K562 (cell line): ENCODE measurements at regions not wholly inside any gene's neighbourhood (a gene's known extent, or its start where the extent isn't known, plus 50 kb on each side); places are given as distances from the start of the nearest gene placed in this dataset.

Experiments
- CTCF ChIP-seq, 3 experiments: IDR thresholded peaks in 2 of 3; conservative IDR thresholded peaks in 1 of 3; 2 replicates each; pipeline ENCODE4 v1.5.1; 2011 to 2012; ENCODE audit warnings: low read length in 3 of 3, mild to moderate bottlenecking in 3 of 3, control low read depth in 2 of 3, improper control_type of control experiment in 1 of 3, inconsistent platforms in 1 of 3, low read depth in 1 of 3, mixed read lengths in 1 of 3, moderate library complexity in 1 of 3; ENCODE audit not compliant: insufficient read depth in 2 of 3
- E2F8 ChIP-seq: fragments of 450-650 bp; IDR thresholded peaks from 2 replicates; pipeline ENCODE4 v1.7.1; 2018; ENCODE audit warnings: mild to moderate bottlenecking, low read depth; ENCODE audit not compliant: partially characterized antibody
- EZH2 ChIP-seq: IDR thresholded peaks from 2 replicates; pipeline ENCODE4 v1.6.1; 2012; ENCODE audit warnings: low read depth, mild to moderate bottlenecking, inconsistent platforms, low read length, borderline replicate concordance
- LEF1 ChIP-seq: fragments of 450-650 bp; IDR thresholded peaks from 2 replicates; pipeline ENCODE4 v1.6.1; 2016; ENCODE audit warnings: mild to moderate bottlenecking
- MYC ChIP-seq, 2 experiments: fragments of 250-450 bp in 1 of 2; sonication (Bioruptor Pico) in 1 of 2; IDR thresholded peaks; 2 replicates each; pipeline versions ENCODE4 v1.5.1 to v1.6.1; 2012 to 2021; ENCODE audit warnings: low read depth in 2 of 2, borderline replicate concordance in 1 of 2, improper control_type of control experiment in 1 of 2, low read length in 1 of 2, mild to moderate bottlenecking in 1 of 2, moderate library complexity in 1 of 2
- POLR2AphosphoS5 ChIP-seq: IDR thresholded peaks from 2 replicates; pipeline ENCODE4 v1.6.1; 2011; ENCODE audit warnings: mild to moderate bottlenecking, low read depth, low read length, moderate library complexity; ENCODE audit not compliant: control insufficient read depth, insufficient read depth
- SIN3A ChIP-seq, 2 experiments: fragments of 150-350 bp in 1 of 2; IDR thresholded peaks; 2 replicates each; pipeline ENCODE4 v1.6.1; 2011 to 2016; ENCODE audit warnings: borderline replicate concordance in 2 of 2, low read depth in 2 of 2, low read length in 2 of 2, mild to moderate bottlenecking in 2 of 2, moderate library complexity in 2 of 2; ENCODE audit not compliant: control insufficient read depth in 1 of 2
- ZNF444 ChIP-seq: fragments of 250-450 bp; sonication (Bioruptor Pico); IDR thresholded peaks from 2 replicates; pipeline ENCODE4 v1.4.0; 2020; ENCODE audit warnings: mild to moderate bottlenecking, moderate library complexity
- ZNF551 ChIP-seq: fragments of 250-450 bp; sonication (Bioruptor Pico); IDR thresholded peaks from 2 replicates; pipeline ENCODE4 v1.5.0; 2021; ENCODE audit warnings: mild to moderate bottlenecking, moderate library complexity
- TF ChIP-seq, protein P1 (sequence below): fragments of 450-650 bp; conservative IDR thresholded peaks from 2 replicates; pipeline ENCODE4 v1.6.1; 2016; ENCODE audit warnings: missing genetic modification characterization, low read depth, mild to moderate bottlenecking, missing compliant biosample characterization, moderate library complexity

- TF ChIP-seq E2F8 = no peak
- TF ChIP-seq ZNF444 = no peak
- TF ChIP-seq CTCF (IDR thresholded peaks at IDR 0.05 in 2 of 3, conservative IDR thresholded peaks at IDR 0.05 in 1 of 3; ENCODE audit: insufficient read depth in 2 of 3, low read depth in 1 of 3, low read length in 3 of 3) = no peak
- TF ChIP-seq, protein P1, sequence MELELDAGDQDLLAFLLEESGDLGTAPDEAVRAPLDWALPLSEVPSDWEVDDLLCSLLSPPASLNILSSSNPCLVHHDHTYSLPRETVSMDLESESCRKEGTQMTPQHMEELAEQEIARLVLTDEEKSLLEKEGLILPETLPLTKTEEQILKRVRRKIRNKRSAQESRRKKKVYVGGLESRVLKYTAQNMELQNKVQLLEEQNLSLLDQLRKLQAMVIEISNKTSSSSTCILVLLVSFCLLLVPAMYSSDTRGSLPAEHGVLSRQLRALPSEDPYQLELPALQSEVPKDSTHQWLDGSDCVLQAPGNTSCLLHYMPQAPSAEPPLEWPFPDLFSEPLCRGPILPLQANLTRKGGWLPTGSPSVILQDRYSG (tag) = no peak
- TF ChIP-seq POLR2AphosphoS5 = no peak
- TF ChIP-seq LEF1 = no peak
- no peak for TF ChIP-seq ZNF551 (CRISPR knock-in tag)
- TF ChIP-seq MYC (IDR thresholded peaks at IDR 0.05; ENCODE audit: low read depth, low read length) = no peak
- no peak for TF ChIP-seq MYC (CRISPR knock-in tag; IDR thresholded peaks at IDR 0.05; ENCODE audit: borderline replicate concordance, low read depth)
- no peak for TF ChIP-seq SIN3A (IDR thresholded peaks at IDR 0.05; ENCODE audit: borderline replicate concordance in 2 of 2, control insufficient read depth in 1 of 2, low read depth in 2 of 2, low read length in 2 of 2)
- TF ChIP-seq EZH2 = no peak
These were observed 439.3 kb downstream of the NPHP4 start for GRCh38 chr1:5552787-5553484.
